ENCODE measurements at regions not wholly inside any gene's neighbourhood (a gene's known extent, or its start where the extent isn't known, plus 50 kb on each side); places are given as distances from the start of the nearest gene placed in this dataset.

DNA sequence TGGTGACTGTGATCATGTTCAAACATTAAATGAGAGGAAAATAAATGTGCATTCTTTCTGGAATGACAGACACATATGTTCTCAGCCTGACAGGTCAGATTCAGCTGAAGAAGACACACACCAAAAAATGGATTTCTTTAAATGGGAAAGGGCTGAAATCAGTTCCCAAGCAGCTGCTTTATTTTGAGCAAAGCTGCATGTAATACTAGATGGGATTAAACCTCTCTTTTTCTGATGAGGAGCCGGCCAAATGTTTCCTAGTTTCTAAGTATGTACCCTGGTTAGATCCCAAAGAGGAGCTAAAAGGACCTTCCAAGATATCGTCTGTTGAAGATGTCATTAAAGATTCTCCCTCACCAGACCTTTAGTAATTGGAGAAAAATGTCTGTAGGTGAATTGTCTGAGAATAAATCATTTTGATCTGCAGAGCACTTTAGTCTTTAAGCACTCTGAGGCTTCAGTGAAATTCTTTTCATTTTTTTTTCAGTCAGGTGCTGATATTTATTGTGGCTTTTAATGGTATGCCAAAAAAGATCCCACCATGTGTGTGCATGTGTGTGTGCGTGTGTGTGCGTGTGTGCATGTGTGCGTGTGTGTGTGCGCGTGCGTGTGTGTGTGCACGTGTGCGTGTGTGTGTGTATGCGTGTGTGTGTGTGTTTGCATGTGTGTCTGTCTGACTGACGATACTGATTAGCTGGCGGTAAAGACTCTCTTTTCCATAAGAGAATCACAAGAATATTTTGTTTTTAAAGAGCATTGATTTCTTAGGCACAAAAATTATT, 175.8 kb downstream of the IRS1 start:
- Histone ChIP-seq H3K27me3 (ENCODE audit: control insufficient read depth, insufficient read depth, low read length) (no peaks in the 10 kb centered on the region), H3K4me3 (ENCODE audit: low read depth, low read length) (no peak overlapping the region), H3K36me3 (ENCODE audit: control insufficient read depth, insufficient read depth, low read length) (no peaks in the 10 kb centered on the region)
- DNase-seq (ENCODE audit: low read depth): no peak
- TF ChIP-seq, protein P1, sequence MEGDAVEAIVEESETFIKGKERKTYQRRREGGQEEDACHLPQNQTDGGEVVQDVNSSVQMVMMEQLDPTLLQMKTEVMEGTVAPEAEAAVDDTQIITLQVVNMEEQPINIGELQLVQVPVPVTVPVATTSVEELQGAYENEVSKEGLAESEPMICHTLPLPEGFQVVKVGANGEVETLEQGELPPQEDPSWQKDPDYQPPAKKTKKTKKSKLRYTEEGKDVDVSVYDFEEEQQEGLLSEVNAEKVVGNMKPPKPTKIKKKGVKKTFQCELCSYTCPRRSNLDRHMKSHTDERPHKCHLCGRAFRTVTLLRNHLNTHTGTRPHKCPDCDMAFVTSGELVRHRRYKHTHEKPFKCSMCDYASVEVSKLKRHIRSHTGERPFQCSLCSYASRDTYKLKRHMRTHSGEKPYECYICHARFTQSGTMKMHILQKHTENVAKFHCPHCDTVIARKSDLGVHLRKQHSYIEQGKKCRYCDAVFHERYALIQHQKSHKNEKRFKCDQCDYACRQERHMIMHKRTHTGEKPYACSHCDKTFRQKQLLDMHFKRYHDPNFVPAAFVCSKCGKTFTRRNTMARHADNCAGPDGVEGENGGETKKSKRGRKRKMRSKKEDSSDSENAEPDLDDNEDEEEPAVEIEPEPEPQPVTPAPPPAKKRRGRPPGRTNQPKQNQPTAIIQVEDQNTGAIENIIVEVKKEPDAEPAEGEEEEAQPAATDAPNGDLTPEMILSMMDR (IDR thresholded peaks at IDR 0.05; ENCODE audit: insufficient read depth, low read length, poor library complexity, severe bottlenecking): no peak

DNA sequence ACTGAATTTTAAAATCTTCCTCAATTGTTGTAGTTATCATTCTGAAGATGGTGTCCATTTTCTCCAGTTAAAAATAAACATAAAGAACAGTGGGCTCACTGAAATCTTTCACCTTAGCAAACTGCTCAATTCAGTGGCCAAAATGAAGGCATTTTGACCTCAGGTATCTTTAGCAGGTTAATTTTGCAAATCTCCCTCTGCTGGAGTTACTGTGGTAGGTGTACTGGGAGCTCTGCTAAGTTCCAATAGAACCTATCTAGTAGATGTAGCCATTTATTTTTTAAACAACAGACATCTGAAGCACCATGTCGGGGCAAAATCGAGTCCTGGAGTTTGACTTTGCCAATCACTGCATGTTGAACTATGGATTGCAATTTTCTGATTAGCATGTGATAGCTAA, 177.1 kb downstream of the IRS1 start:
- no peaks in the 10 kb centered on the region for H3K27me3 ChIP-seq (ENCODE audit: control insufficient read depth, insufficient read depth, low read length)
- TF ChIP-seq, protein P1 (IDR thresholded peaks at IDR 0.05; ENCODE audit: insufficient read depth, low read length, poor library complexity, severe bottlenecking): no peak
- no peak for DNase-seq (ENCODE audit: low read depth)
- H3K4me3 ChIP-seq (ENCODE audit: low read depth, low read length): no peak overlapping the region
- no peaks in the 10 kb centered on the region for H3K36me3 ChIP-seq (ENCODE audit: control insufficient read depth, insufficient read depth, low read length)

DNA sequence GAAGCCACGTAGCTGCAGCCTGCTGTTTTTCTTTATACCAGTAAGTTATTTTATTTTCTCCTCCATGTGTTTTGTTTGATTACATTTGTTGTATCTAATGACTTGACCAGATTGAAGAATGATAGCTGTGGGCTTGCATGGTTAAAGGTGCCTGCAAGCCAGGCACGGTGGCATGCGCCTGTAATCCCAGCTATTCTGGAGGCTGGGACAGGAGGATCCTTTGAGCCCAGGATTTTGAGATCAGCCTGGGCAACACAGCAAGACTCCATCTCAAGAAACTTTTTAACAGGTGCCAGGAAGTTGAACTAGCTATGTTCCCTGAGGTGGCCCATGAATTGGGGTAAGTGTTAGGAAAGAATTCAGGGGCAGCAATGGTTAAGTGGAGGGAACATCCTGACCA, 179.4 kb downstream of the IRS1 start:
- no peaks in the 10 kb centered on the region for H3K27me3 ChIP-seq (ENCODE audit: control insufficient read depth, insufficient read depth, low read length)
- DNase-seq (ENCODE audit: low read depth): no peak
- H3K4me3 ChIP-seq (ENCODE audit: low read depth, low read length): no peak overlapping the region
- no peaks in the 10 kb centered on the region for H3K36me3 ChIP-seq (ENCODE audit: control insufficient read depth, insufficient read depth, low read length)
- TF ChIP-seq, protein P1 (IDR thresholded peaks at IDR 0.05; ENCODE audit: insufficient read depth, low read length, poor library complexity, severe bottlenecking): no peak

DNA sequence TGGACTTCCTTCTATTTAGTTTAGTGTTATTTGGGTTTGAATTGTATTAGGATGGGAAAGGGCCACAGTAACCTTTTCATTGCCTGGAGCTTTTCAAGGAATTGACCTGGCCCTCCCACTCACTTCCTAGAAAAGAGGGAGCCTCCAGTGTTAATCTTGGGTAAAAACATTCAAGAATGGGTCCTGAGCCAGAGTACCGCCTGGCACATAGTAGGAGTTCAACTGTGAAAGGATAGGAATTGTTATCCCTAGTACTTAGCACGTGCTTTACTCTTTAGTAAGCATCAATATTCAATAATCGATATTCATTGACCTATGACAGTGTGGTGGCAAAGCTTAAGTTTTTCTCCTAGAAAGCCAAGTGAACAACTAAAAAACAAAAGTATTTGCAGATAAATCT, 179.9 kb downstream of the IRS1 start:
- no peak for DNase-seq (ENCODE audit: low read depth)
- Histone ChIP-seq H3K36me3 (ENCODE audit: control insufficient read depth, insufficient read depth, low read length) (no peaks in the 10 kb centered on the region), H3K27me3 (ENCODE audit: control insufficient read depth, insufficient read depth, low read length) (no peaks in the 10 kb centered on the region), H3K4me3 (ENCODE audit: low read depth, low read length) (no peak overlapping the region)
- TF ChIP-seq, protein P1 (IDR thresholded peaks at IDR 0.05; ENCODE audit: insufficient read depth, low read length, poor library complexity, severe bottlenecking): no peak

DNA sequence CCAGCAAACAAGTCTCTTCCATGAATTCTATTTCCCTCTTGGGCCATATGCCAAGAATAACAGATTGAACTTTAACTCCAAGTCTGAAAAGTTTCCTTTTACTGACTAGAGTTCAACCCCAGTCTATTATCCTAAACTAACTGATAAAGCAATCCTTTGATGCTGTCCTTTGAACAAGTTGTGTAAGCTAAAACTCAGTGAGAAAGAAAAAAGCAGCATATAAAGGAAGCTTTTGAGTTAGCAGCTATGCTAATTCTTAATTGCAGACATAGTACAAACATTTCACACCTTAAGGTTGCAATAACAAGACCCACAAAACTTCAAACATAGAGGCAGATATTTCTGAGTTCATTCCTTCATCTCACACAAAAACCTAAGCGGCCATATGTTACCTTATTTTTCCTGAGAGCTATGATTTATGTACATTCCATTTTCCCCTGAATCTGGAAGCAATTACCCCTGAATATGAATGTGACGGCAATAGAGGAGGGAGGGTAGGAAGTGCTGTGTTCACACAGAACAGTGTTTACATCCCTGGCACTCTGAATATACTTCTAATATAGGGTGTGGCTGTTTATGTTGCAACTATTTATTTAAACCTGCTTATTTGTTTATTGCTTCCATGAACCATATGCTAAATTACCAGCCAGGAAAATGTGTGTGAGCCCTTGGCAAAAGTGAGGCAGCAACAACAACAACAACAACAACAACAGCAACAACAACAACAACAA, 180.6 kb downstream of the IRS1 start:
- DNase-seq (ENCODE audit: low read depth): no peak
- Histone ChIP-seq H3K36me3 (ENCODE audit: control insufficient read depth, insufficient read depth, low read length) (no peaks in the 10 kb centered on the region), H3K27me3 (ENCODE audit: control insufficient read depth, insufficient read depth, low read length) (no peaks in the 10 kb centered on the region), H3K4me3 (ENCODE audit: low read depth, low read length) (no peak overlapping the region)
- TF ChIP-seq, protein P1 (IDR thresholded peaks at IDR 0.05; ENCODE audit: insufficient read depth, low read length, poor library complexity, severe bottlenecking): no peak

Data from kidney epithelial cell (primary cell).